CD4-positive, alpha-beta T cell treated with Interleukin-4 for 4 hours (primary cell): ENCODE measurements at regions not wholly inside any gene's neighbourhood (a gene's known extent, or its start where the extent isn't known, plus 50 kb on each side); places are given as distances from the start of the nearest gene placed in this dataset.
"Not testable (repeated sequence)": the region's sequence is repeated elsewhere in the genome, so short reads cannot be mapped to it uniquely, and the experiment has no call there.

Source experiments
- DNase-seq: peaks from one replicate; pipeline ENCODE4 v3.0.0-alpha.2; 2020

DNA sequence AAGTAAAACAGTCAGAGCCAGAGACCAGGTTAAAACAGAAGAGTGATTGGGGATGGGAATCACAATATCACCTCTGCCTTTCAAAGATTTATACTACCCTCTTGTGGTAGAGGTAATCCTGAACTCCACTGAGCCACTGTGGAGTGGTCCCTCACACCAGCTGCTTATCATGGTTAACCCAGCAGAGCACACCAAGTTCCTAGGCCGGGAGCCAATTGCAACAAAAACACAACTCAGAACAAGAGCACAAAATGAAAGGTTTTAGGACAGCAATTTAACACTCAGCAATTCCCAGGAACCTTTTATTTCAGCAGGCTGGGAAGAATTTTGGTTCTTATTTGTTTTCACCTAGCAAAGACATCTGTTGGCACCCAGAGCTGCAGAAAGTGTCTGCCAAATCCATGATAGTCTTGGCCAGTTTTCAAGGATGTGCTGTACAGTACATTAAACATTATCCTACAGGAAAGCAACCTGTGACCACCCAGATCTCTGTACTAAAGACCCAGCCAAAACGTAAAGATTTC, 220.5 kb upstream of the ATXN7L3B start:
- DNase-seq: no peak

DNA sequence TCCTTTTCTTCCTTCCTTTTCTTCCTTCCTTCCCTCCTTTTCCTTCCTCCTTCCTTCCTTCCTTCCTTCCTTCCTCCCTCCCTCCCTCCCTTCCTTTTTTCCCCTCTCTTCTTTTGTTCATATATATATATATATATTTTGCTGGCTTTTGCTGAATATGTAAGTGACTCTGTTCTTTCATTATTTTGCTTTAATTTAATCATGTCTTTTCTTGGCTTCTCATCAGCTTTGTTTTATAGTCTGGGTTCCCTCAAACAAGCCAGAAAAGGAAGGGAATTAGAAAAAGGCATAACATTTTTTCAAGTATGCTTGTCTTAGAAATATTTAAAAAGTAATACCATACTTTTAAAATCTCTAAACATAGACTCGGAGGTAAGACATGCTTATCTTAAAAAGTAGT, 219.9 kb upstream of the ATXN7L3B start:
- no peak for DNase-seq

DNA sequence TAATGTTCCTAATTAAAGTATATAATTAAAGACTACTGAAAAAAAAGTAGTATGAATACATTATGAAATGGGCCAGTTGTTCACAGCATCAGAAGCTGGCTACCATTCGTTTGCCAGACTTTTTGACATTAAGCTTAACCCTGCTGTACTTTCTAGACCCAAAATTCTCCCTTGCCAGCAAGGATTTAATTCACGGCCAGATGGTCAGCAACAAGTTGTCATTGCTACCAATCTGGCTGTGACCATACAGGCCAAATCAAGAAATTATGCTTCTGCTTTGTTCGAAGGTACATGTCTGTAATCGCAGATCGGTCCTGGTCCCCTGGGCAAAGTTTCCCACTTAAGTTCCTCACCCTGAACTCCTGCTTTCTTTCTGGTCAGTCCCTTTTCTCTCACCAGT, 217.7 kb upstream of the ATXN7L3B start:
- DNase-seq: no peak

DNA sequence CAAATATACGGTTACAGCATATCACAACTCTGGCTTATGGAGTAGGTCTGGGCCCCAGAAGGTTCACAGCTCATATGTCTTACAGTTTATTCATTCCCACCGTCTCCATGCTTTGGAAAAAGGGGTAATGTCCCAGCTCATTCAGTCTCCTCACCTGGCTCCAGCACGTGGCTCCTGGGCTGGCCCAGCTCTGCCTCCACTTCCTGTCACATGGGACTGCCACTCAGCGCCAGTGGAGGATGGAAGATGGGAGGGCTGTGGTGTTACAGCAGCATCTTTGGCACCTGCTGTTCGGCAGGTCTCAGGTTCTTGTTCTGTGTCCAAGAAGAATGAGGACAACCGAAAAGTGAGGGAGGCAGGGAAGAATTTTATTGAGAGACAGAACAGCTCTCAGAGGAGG, 216.3 kb upstream of the ATXN7L3B start:
- no peak for DNase-seq

DNA sequence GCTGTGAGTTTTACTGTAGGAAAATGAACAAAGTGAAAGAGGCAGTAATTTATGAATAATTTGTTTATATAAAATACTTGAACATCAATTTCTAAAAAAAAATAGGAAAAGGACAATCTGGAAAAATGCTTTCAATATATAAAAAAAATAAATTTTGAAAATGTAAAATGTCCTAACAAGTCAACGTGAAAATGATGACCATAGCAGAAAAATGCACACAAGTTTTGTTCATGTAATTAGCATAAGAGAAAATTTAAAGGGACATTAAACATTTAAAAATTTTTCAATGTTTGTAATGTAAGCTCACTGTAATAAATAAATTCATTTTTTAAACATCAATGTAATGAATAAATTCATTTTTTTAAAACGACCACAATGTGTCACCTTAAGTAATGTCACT, 214.8 kb upstream of the ATXN7L3B start:
- DNase-seq: no peak

DNA sequence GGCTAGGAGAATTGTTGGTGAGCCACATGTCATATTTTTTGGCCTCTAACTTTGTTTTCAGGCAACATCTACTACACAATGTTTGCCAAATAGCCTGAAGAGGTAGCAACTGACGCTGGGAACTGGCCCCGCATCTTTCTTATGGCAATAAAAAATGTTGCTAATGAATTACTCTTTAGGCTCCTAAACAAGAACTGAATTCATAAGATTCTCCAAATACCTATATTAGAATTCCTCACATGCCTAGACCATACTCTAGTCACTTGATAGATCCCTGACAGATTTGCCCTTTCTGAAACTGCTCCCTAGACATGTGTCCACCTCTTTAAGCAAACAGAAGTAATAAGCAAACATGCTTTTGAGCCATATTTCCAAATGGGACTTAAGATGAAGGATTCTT, 209.0 kb upstream of the ATXN7L3B start:
- no peak for DNase-seq

DNA sequence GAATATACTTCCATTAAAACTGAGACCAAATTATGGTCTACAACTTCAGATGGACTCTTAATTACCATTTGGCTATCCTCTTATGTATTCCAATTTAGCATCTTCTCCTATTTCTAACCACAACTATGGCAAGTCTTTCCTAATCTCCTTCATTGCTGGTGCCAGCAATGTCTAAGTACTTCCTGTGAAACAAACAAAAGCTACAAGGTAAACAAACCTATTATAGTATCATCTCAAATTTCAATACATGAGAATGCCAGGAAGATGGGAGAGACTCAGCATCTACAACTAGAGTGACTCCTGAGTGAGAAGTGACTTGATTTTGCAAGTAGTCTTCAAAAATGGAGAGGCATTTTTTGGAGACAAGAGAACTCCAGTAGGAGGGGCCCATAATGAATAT, 202.9 kb upstream of the ATXN7L3B start:
- DNase-seq: no peak

DNA sequence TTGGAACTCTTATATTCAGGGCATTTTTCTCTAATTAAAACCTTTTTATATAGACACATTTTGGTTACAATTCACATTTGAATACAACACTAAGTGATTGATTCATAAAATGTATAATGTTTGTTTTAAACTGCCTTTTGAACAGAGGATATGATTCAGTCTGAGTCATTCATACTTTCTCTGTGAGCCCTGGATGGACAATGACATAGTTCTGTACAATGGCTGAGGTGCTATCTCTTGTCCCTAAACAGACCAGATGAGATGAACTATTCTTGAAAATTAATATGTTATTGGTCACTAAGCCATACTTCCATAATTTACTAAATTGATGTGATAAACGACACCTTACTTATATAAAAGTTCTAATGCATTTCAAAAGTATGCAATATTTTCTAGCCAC, 199.7 kb upstream of the ATXN7L3B start:
- DNase-seq: no peak

DNA sequence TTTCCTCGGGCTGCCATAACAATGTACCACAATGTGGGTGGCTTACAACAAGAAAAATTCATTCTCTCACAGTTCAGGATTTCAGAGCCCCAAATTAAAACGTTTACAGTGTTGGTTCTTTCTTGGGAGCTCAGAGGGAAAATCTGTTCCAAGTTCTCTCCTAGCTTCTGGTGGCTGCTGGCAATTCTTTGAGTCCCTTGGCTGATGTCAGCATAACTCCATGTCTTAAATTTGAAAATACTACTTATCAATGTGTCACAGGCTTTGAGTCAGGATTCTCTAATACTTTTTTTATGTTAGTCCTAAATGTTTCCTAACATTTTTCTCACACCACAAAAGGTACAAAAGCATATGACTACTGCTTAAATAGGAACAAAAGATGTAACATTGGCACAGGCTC, 198.4 kb upstream of the ATXN7L3B start:
- DNase-seq: no peak

DNA sequence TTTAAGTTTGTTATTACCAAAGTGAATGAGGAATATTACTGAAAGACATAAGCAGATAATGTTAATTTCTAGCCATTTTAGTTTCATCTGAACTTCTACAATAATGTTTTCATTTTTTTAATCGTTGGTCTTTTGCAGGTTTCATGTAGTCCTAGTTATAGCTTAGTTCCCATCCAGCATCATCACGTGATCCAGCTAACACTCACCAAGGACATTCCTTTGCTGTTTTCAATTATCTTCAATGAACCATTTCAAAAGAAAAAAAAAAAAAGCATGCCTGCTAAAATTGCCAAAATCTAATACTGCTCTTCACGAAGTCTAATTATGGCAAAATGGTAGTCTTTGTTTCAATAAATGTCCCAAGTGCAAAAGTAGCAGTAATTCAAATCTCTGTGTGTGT, 187.7 kb upstream of the ATXN7L3B start:
- no peak for DNase-seq

DNA sequence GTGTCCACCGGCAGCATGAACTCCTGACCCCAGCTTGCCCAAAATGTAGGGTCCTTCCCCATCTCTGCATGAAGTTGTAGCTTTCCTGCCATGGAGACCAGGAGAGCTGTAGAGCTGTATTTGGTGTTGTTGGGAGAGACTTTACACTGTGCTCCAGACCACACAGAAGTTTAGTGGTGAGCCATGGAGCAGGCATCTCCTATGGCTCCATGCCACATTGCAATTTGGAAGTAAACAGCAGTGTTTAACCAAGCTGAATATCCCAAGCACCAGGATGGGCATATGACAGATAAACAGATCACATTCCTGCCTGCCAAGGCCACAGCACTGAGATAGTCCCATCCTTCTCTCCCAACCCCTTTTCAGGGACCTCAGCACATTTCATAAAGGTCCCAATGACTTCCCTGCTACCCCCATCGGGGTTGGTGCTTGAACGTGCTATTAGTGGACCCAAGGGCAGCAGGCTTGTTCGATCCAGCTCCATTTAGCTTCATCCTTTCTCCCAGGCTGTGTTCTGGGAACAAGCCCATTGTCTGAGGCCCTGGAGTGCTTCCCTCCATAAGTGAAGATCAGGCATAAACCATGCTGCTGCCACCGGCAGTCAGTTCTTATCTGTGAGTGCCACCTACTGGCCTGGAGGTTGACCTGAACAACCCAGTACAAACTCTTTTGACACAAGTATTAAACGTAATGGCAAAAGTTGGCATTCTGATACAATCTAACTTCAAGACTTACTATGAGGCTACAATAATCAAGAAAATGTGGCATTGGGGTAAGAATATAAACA, 172.3 kb upstream of the ATXN7L3B start:
- no peak for DNase-seq

DNA sequence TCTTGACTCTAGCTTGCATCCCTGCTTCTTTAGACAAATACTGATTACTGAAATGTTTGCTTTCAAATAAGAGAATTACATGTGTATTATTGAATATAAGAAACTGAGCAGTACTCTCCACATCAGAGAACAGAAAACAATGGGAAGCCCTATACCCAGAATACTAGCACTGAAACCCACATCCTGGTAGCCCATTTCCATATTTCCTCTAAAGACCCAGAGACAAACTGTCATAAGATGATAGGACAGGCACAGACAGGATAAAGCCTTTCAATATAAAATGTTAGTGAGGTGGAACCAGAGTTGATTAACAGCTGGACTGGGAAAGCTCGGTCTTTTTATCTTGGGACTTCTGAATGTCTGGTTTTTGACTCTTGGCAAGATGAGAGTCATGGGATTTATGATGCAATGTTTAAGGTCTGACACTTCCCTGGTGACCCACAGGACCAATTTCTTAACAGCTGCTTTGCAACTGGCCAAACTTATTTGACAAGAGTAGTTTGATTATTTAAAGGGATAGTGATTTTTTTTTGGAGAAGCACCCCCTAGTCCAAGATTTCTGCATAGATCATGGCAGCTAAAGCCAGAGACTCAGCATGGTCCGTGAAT, 166.9 kb upstream of the ATXN7L3B start:
- DNase-seq: no peak

DNA sequence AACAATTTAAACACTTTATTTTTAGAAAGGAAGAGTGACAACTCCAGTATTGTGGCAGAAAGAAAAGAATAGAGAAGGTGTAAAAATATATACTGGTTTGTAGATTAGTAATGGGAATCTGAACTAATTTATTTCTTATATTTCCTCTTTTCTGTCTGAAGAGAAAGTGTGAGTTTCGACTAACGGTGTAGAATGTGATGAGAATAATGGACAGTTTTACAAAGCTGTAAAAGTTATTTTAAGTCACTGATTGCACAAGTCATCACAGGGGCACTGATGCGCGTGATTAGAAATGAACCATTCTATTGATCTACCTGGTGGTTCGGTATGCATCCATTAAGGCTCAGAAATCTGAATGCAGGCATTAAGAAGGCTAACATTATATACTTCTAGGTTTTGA, 158.5 kb upstream of the ATXN7L3B start:
- no peak for DNase-seq

DNA sequence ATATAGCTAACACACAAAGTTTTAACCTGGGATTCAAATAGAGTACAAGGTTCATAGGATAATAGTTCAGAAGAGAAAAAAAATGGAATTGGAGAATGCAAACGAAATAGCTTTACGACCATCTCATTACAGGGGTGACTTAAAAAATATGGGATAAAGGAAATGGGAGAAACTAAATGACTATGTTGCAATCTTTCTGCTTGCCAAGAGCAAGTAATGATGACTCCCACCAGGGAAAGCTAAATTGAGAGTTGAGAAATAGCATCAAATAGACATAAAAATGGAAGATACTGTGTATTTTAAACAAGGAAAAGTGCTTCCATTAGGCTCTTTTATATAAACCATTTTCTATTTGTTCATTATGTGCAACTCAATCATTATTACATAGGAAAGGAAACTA, 155.7 kb upstream of the ATXN7L3B start:
- no peak for DNase-seq

DNA sequence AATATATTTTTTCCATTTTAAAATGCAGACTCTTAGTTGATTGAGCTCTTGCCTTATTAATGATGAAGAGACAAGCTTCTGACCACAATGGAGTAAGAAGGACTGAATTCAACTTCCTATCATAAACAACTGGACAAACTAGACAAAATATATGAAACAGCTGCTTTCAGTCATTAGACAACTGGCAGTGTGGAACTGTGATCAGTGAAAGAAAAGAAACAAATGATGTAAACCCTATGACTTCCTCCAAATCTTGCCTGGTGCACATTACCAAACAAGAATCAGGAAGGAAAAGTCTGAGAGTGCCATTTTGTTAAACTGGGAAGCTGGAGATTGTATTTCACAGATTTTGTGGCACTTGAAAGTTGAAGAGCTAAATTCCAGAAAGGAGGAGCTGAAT, 154.7 kb upstream of the ATXN7L3B start:
- DNase-seq: no peak

DNA sequence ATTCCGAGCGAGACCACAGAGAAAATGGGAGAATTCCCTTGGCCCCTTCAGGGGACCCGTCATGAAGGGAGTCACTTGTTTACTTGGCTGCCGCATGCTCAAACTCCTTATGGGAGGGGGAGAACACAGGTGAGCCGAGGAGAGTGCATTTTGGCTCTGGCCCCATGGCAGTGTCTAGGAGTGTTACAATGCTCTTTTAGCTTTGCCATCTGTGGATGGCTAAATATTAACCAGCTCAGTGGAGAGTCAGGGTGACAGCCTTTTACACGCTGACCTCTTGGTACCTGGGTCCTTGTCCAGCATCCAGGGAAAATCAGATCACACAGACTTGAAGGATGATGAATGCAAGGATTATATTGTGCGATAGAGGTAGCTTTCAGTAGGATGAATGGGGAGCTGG, 146.4 kb upstream of the ATXN7L3B start:
- no peak for DNase-seq

DNA sequence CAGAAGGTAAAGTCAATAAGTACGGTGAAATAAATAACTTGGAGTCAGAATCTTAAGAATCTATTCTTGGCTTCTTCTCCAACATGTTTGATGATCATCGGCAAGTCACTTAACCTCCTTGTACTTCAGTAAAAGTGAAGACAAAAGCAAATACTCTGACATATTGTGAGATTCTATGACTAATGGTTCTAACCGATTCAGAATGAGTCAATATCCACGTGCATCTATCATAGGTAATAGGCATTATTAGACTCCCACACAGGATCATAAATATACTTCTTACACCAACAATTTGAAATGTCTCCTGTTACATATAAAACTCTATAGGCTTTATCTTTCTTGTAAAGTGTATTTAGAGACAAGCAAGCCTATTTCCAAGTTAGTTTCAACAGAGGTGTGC, 144.4 kb upstream of the ATXN7L3B start:
- DNase-seq: no peak

DNA sequence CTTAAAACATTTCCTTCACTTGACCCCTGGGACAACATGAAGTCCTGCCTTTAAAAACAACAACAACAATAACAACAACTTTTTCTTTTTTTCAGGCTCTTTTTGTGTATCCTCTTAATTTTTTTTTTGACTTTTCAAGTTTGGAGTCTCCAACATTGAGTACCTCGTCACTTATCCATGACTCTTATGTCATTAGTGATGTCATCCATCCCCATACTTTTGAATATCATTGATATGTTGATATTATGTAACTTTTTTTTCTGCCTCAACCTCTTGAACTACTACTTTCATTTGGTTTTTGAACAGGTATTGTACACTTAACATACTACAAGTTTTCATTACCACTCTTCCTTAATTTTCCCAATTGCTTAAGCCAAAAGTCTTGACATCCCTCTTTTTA, 143.0 kb upstream of the ATXN7L3B start:
- no peak for DNase-seq

DNA sequence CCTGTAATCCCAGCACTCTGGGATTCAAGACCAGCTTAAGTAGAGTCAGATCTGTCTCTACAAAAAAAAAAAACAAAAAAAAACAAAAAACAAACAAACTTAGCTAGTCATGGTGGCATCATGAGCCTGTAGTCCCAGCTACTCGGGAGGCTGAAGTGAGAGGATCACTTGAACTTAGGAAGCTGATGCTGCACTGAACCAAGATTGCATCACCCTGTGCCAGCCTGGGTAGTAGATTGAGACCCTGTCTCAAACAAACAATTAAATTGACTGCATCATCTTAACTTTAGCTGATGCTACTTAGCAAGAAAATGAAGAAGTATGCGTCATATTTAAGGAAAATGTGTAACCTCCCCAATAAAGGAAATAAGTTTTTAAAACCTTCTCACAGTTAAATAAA, 136.6 kb upstream of the ATXN7L3B start:
- DNase-seq: no peak

DNA sequence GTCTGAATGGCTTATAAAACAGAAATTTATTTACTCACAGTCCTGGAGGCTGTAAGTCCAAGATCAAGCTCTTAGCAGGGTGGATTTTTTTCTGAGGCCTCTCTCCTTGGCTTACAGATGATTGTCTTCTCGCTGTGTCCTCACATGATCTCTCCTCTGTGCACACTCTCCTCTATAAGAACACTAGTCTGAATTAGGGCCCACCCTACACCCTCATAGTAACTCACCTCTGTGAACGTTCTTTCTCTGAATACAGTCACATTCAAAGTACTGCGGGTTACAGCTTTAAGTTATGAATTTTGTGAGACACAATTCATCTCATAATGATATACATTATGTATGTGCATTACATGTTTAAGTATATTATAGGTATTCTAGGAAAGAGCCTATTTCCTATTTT, 135.7 kb upstream of the ATXN7L3B start:
- no peak for DNase-seq

DNA sequence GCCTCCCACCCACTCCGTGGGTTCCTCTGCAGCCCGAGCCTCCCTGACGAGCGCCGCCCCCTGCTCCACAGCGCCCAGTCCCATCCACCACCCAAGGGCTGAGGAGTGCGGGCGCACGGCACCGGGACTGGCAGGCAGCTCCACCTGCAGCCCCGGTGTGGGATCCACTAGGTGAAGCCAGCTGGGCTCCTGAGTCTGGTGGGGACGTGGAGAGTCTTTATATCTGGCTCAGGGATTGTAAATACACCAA, 134.5 kb upstream of the ATXN7L3B start:
- not testable (repeated sequence) for DNase-seq

DNA sequence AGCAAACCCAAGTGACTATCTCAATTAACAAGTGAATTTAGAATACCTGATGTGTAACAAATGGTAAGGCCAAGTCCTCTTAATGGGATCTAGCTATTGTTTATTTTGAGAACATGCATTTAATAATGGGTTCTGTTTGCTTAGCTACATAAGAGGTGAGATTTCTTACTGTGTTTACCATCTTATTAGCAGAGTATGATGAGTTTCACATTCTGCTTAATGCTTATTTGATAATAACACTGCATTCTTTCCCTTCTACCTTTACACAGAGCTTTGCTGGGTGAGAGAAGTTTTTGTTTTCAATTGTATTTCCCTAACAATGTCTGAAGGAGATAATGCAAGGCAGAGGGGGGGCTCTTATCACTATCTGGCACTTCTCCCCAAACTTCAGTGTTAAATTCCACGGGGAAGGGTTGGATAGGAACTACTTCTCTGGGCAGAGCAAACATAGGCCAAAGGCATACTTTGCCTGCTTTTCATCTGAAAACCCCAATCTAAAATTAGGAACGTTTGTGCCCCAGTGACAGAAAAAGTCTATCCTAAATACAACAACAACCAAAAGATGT, 129.0 kb upstream of the ATXN7L3B start:
- DNase-seq: no peak

DNA sequence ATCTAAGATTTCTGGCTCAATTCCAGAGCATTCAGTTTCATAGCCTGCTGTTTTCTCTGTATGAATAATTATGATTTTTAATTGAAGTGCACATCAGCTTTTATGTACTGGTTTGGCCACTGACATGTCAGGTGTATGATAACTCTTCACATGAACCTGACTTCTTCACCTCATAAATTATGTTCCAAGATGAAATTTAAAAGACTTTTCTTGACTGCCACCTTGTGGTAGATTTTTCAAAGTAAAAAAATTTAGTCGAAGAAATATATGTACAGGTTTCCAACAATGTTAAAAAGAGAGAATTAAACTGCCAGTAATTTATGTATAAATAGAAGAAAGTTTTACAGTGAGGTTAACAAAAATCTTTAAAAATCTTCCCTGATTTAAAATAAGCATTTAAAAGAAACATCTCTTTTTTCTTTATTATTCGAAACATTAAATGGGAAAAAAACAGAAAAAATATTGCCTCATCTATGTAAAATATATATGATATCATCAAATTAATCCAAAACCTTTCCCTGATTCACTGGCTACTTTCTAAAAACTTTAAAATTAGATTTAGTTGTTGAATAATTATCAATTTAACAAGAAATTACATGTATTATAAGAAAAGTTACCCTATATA, 124.9 kb upstream of the ATXN7L3B start:
- no peak for DNase-seq

DNA sequence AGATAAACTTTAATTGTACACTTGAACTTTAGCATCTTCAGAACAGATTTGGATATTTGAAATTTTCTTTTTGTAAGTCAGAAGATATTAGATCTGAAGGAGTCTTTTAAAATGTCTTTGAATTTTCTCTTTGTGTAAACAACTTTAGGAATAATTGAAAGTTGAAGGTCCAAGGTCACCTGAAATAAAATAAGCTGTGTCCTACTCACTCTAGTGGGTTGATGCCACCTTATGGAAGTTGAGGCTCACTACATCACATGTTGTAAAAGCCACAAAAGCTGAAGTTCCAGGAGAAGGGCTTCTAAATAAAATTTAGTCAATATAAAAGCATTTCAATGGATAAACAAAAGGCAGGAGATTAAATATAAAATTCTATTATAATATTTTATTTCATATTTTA, 122.0 kb upstream of the ATXN7L3B start:
- no peak for DNase-seq
